Thymus (tissue), 11 donors: ENCODE measurements at regions not wholly inside any gene's neighbourhood (a gene's known extent, or its start where the extent isn't known, plus 50 kb on each side); places are given as distances from the start of the nearest gene placed in this dataset.
"Not testable (repeated sequence)": the region's sequence is repeated elsewhere in the genome, so short reads cannot be mapped to it uniquely, and the experiment has no call there.

ENCODE experiments used
- DNase-seq, 9 donors: peaks; one replicate each; pipeline ENCODE4 v3.0.0-alpha.2; 2013; ENCODE audit warnings: low spot score in 9 of 9, low read depth in 6 of 9, missing footprints in 1 of 9
- H3K27ac ChIP-seq, 2 donors: one replicate each; pipeline ENCODE4 v1.5.1; 2013; ENCODE audit warnings: control low read depth in 1 of 2, low read depth in 1 of 2, low read length in 1 of 2, mild to moderate bottlenecking in 1 of 2, moderate library complexity in 1 of 2
- H3K27me3 ChIP-seq, 2 donors: one replicate each; pipeline ENCODE4 v1.5.1; 2013; ENCODE audit warnings: low read length in 1 of 2; ENCODE audit not compliant: control insufficient read depth in 2 of 2, insufficient read depth in 1 of 2
- H3K36me3 ChIP-seq, 2 donors: one replicate each; pipeline ENCODE4 v1.5.1; 2013; ENCODE audit warnings: low read length in 1 of 2, mild to moderate bottlenecking in 1 of 2, moderate library complexity in 1 of 2; ENCODE audit not compliant: control insufficient read depth in 2 of 2, insufficient read depth in 2 of 2
- H3K4me1 ChIP-seq, 2 donors: one replicate each; pipeline ENCODE4 v1.5.1; 2013; ENCODE audit warnings: low read length in 2 of 2; ENCODE audit not compliant: control insufficient read depth in 2 of 2, insufficient read depth in 2 of 2
- H3K4me3 ChIP-seq, 2 donors: one replicate each; pipeline ENCODE4 v1.5.1; 2013; ENCODE audit warnings: low read length in 2 of 2, control low read depth in 1 of 2, mild to moderate bottlenecking in 1 of 2
- H3K9me3 ChIP-seq, 2 donors: one replicate each; pipeline ENCODE4 v1.5.1; 2013; ENCODE audit warnings: low read length in 1 of 2, mild to moderate bottlenecking in 1 of 2; ENCODE audit not compliant: control insufficient read depth in 2 of 2, insufficient read depth in 1 of 2
- WGBS: extraction: QIAGEN DNeasy Blood & Tissue Kit; methylation state at CpG from one replicate; pipeline ENCODE4 v1.1.7; 2013; 5-methylcytosine and 5-hydroxymethylcytosine counted together
- donor health status: healthy.

GRCh38 chr19:28314756-28315155 lies 898.2 kb downstream of the UQCRFS1 start:
- Histone ChIP-seq H3K27ac (no peak overlapping the region), H3K27me3 (no peaks in the 10 kb centered on the region), H3K4me1 (no peaks in the 10 kb centered on the region), H3K4me3 (no peak overlapping the region), H3K36me3 (no peaks in the 10 kb centered on the region), H3K9me3 (no peaks in the 10 kb centered on the region)
- WGBS = 83% methylated on average over 3 of the region's 3 CpGs
- DNase-seq = no peak

GRCh38 chr19:28314287-28314686 lies 898.7 kb downstream of the UQCRFS1 start:
- Histone ChIP-seq H3K9me3 (no peaks in the 10 kb centered on the region), H3K27me3 (no peaks in the 10 kb centered on the region), H3K4me3 (no peak overlapping the region), H3K4me1 (no peaks in the 10 kb centered on the region), H3K27ac (no peak overlapping the region), H3K36me3 (no peaks in the 10 kb centered on the region)
- WGBS = 84% methylated on average over 4 of the region's 4 CpGs
- no peak for DNase-seq

- Histone ChIP-seq H3K36me3 (no peaks in the 10 kb centered on the region), H3K4me3 (no peak overlapping the region), H3K9me3 (no peaks in the 10 kb centered on the region), H3K27ac (no peak overlapping the region), H3K27me3 (no peaks in the 10 kb centered on the region), H3K4me1 (no peaks in the 10 kb centered on the region)
- no peak for DNase-seq
- WGBS = 97% methylated on average over 10 of the region's 10 CpGs
Measured at GRCh38 chr19:28313633-28314032, 899.3 kb downstream of the UQCRFS1 start.

GRCh38 chr19:28312269-28312668 lies 900.7 kb downstream of the UQCRFS1 start:
- no peak overlapping the region for H3K27ac ChIP-seq
- no peaks in the 10 kb centered on the region for H3K9me3 ChIP-seq
- H3K4me1 ChIP-seq = no peaks in the 10 kb centered on the region
- DNase-seq = no peak
- 86% methylated on average over 8 of the region's 8 CpGs for WGBS
- H3K27me3 ChIP-seq = no peaks in the 10 kb centered on the region
- H3K4me3 ChIP-seq = no peak overlapping the region
- no peaks in the 10 kb centered on the region for H3K36me3 ChIP-seq

- DNase-seq, H3K4me1 ChIP-seq, H3K27me3 ChIP-seq, H3K4me3 ChIP-seq, H3K27ac ChIP-seq, H3K9me3 ChIP-seq, H3K36me3 ChIP-seq: not testable (repeated sequence)
- WGBS = 81% methylated on average over 2 of the region's 2 CpGs
Measured at GRCh38 chr19:28310829-28311228, 902.1 kb downstream of the UQCRFS1 start.

- Histone ChIP-seq H3K36me3 (no peaks in the 10 kb centered on the region), H3K4me1 (no peaks in the 10 kb centered on the region), H3K4me3 (no peak overlapping the region), H3K27me3 (no peaks in the 10 kb centered on the region), H3K9me3 (no peaks in the 10 kb centered on the region), H3K27ac (no peak overlapping the region)
- WGBS = 87% methylated on average over 5 of the region's 5 CpGs
- DNase-seq = no peak
Measured at GRCh38 chr19:28309070-28309469, 903.9 kb downstream of the UQCRFS1 start.

GRCh38 chr19:28307963-28308362 lies 905.0 kb downstream of the UQCRFS1 start:
- Histone ChIP-seq H3K27me3 (no peaks in the 10 kb centered on the region), H3K9me3 (no peaks in the 10 kb centered on the region), H3K4me3 (no peak overlapping the region), H3K36me3 (no peaks in the 10 kb centered on the region), H3K4me1 (no peaks in the 10 kb centered on the region), H3K27ac (no peak overlapping the region)
- 67% methylated on average over 1 of the region's 1 CpG for WGBS
- no peak for DNase-seq

GRCh38 chr19:28307487-28307886 lies 905.5 kb downstream of the UQCRFS1 start:
- Histone ChIP-seq H3K27me3 (no peaks in the 10 kb centered on the region), H3K27ac (no peak overlapping the region), H3K4me3 (no peak overlapping the region), H3K4me1 (no peaks in the 10 kb centered on the region), H3K9me3 (no peaks in the 10 kb centered on the region), H3K36me3 (no peaks in the 10 kb centered on the region)
- DNase-seq = no peak
- WGBS = 97% methylated on average over 2 of the region's 2 CpGs

GRCh38 chr19:28305513-28305912 lies 907.4 kb downstream of the UQCRFS1 start:
- 38% methylated on average over 4 of the region's 4 CpGs for WGBS
- H3K27ac ChIP-seq = no peak overlapping the region
- H3K9me3 ChIP-seq = no peaks in the 10 kb centered on the region
- H3K27me3 ChIP-seq = no peaks in the 10 kb centered on the region
- no peak for DNase-seq
- H3K36me3 ChIP-seq = no peaks in the 10 kb centered on the region
- no peaks in the 10 kb centered on the region for H3K4me1 ChIP-seq
- H3K4me3 ChIP-seq = no peak overlapping the region

GRCh38 chr19:28303502-28303901 lies 909.4 kb downstream of the UQCRFS1 start:
- no peaks in the 10 kb centered on the region for H3K36me3 ChIP-seq
- no peak overlapping the region for H3K27ac ChIP-seq
- DNase-seq = no peak
- 88% methylated on average over 7 of the region's 7 CpGs for WGBS
- H3K4me1 ChIP-seq = no peaks in the 10 kb centered on the region
- no peaks in the 10 kb centered on the region for H3K27me3 ChIP-seq
- no peak overlapping the region for H3K4me3 ChIP-seq
- H3K9me3 ChIP-seq = no peaks in the 10 kb centered on the region
